Keratinocyte (primary cell): ENCODE measurements at regions not wholly inside any gene's neighbourhood (a gene's known extent, or its start where the extent isn't known, plus 50 kb on each side); places are given as distances from the start of the nearest gene placed in this dataset.

Experiments
- EZH2 ChIP-seq: IDR thresholded peaks from one replicate; pipeline ENCODE4 v1.6.1; 2012; ENCODE audit warnings: inconsistent platforms, mild to moderate bottlenecking, low read length, moderate library complexity
- TF ChIP-seq, protein P1 (sequence below), 3 experiments: IDR thresholded peaks in 1 of 3; conservative IDR thresholded peaks in 1 of 3; optimal IDR thresholded peaks in 1 of 3; 2 replicates in 2 of 3; 3 replicates in 1 of 3; pipeline versions ENCODE3 to v1.5.1; 2011; ENCODE audit warnings: low read length in 3 of 3, mild to moderate bottlenecking in 3 of 3, moderate library complexity in 2 of 3, control low read depth in 1 of 3, inconsistent platforms in 1 of 3; ENCODE audit not compliant: insufficient read depth in 2 of 3; ENCODE audit errors: extremely low read depth in 1 of 3

GRCh38 chr6:137434640-137435039 lies 59.6 kb downstream of the OLIG3 start:
- TF ChIP-seq, protein P1, sequence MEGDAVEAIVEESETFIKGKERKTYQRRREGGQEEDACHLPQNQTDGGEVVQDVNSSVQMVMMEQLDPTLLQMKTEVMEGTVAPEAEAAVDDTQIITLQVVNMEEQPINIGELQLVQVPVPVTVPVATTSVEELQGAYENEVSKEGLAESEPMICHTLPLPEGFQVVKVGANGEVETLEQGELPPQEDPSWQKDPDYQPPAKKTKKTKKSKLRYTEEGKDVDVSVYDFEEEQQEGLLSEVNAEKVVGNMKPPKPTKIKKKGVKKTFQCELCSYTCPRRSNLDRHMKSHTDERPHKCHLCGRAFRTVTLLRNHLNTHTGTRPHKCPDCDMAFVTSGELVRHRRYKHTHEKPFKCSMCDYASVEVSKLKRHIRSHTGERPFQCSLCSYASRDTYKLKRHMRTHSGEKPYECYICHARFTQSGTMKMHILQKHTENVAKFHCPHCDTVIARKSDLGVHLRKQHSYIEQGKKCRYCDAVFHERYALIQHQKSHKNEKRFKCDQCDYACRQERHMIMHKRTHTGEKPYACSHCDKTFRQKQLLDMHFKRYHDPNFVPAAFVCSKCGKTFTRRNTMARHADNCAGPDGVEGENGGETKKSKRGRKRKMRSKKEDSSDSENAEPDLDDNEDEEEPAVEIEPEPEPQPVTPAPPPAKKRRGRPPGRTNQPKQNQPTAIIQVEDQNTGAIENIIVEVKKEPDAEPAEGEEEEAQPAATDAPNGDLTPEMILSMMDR (optimal IDR thresholded peaks at IDR 0.05 in 1 of 3, IDR thresholded peaks at IDR 0.05 in 1 of 3, conservative IDR thresholded peaks at IDR 0.05 in 1 of 3; ENCODE audit: extremely low read depth in 1 of 3, insufficient read depth in 2 of 3, low read length in 3 of 3) = no peak
- no peak for TF ChIP-seq EZH2
